Mesenchymal stem cell (in vitro differentiated cells and primary cell): ENCODE measurements at regions not wholly inside any gene's neighbourhood (a gene's known extent, or its start where the extent isn't known, plus 50 kb on each side); places are given as distances from the start of the nearest gene placed in this dataset.

Source experiments
- DNase-seq: peaks from one replicate; pipeline ENCODE4 v3.0.0-alpha.2; 2013
- H2AFZ ChIP-seq: one replicate; pipeline ENCODE4 v1.6.1; 2013; ENCODE audit warnings: low read depth, mild to moderate bottlenecking, control low read depth, inconsistent platforms, low read length, moderate library complexity
- H2AK5ac ChIP-seq: 2 replicates; pipeline ENCODE4 v1.6.1; 2013; ENCODE audit warnings: low read length, moderate library complexity, mild to moderate bottlenecking, inconsistent platforms; ENCODE audit not compliant: severe bottlenecking
- H2BK120ac ChIP-seq: one replicate; pipeline ENCODE4 v1.6.1; 2013; ENCODE audit warnings: low read depth, mild to moderate bottlenecking, inconsistent platforms, low read length, moderate library complexity
- H2BK12ac ChIP-seq, 2 experiments: one replicate each; pipeline ENCODE4 v1.6.1; 2013; ENCODE audit warnings: inconsistent platforms in 2 of 2, low read length in 2 of 2, mild to moderate bottlenecking in 2 of 2, moderate library complexity in 2 of 2, control low read depth in 1 of 2
- H2BK15ac ChIP-seq: one replicate; pipeline ENCODE4 v1.6.1; 2013; ENCODE audit warnings: mild to moderate bottlenecking, low read depth, inconsistent platforms; ENCODE audit not compliant: poor library complexity, severe bottlenecking
- H2BK5ac ChIP-seq: 2 replicates; pipeline ENCODE4 v1.6.1; 2013; ENCODE audit warnings: low read depth, mild to moderate bottlenecking, low read length, control low read depth, inconsistent platforms; ENCODE audit not compliant: poor library complexity, severe bottlenecking
- H3K14ac ChIP-seq, 2 experiments: one replicate each; pipeline ENCODE4 v1.6.1; 2013; ENCODE audit warnings: inconsistent platforms in 2 of 2, low read length in 2 of 2, control low read depth in 1 of 2, mild to moderate bottlenecking in 1 of 2, moderate library complexity in 1 of 2
- H3K18ac ChIP-seq, 2 experiments: one replicate each; pipeline ENCODE4 v1.6.1; 2013; ENCODE audit warnings: inconsistent platforms in 2 of 2, low read length in 2 of 2, control low read depth in 1 of 2, low read depth in 1 of 2, mild to moderate bottlenecking in 1 of 2
- H3K23ac ChIP-seq, 2 experiments: one replicate each; pipeline ENCODE4 v1.6.1; 2013; ENCODE audit warnings: inconsistent platforms in 2 of 2, low read length in 2 of 2, mild to moderate bottlenecking in 2 of 2, moderate library complexity in 2 of 2, control low read depth in 1 of 2
- H3K27ac ChIP-seq: 2 replicates; pipeline ENCODE4 v1.5.1; 2013; ENCODE audit warnings: mild to moderate bottlenecking, moderate library complexity, low read length, control low read depth, inconsistent platforms; ENCODE audit not compliant: poor library complexity, severe bottlenecking
- H3K27me3 ChIP-seq, 2 experiments: 2 replicates each; pipeline versions ENCODE4 v1.6.1 to v1.7.0; 2013; ENCODE audit warnings: low read length in 2 of 2, mild to moderate bottlenecking in 2 of 2, moderate library complexity in 2 of 2, control low read depth in 1 of 2, inconsistent platforms in 1 of 2; ENCODE audit not compliant: control insufficient read depth in 1 of 2, insufficient read depth in 1 of 2
- H3K36me3 ChIP-seq, 2 experiments: 2 replicates each; pipeline versions ENCODE4 v1.6.1 to v1.7.0; 2013; ENCODE audit warnings: low read length in 2 of 2, control low read depth in 1 of 2, inconsistent platforms in 1 of 2, low read depth in 1 of 2, mild to moderate bottlenecking in 1 of 2; ENCODE audit not compliant: insufficient read depth in 2 of 2, control insufficient read depth in 1 of 2
- H3K4ac ChIP-seq, 2 experiments: one replicate each; pipeline ENCODE4 v1.6.1; 2013; ENCODE audit warnings: inconsistent platforms in 2 of 2, low read length in 2 of 2, mild to moderate bottlenecking in 2 of 2, moderate library complexity in 2 of 2, control low read depth in 1 of 2, low read depth in 1 of 2
- H3K4me1 ChIP-seq: 2 replicates; pipeline ENCODE4 v1.6.1; 2013; ENCODE audit warnings: low read depth, low read length, control low read depth; ENCODE audit not compliant: control insufficient read depth, insufficient read depth
- H3K4me2 ChIP-seq: 2 replicates; pipeline ENCODE4 v1.6.1; 2013; ENCODE audit warnings: low read length, mild to moderate bottlenecking, inconsistent platforms; ENCODE audit not compliant: poor library complexity, severe bottlenecking
- H3K4me3 ChIP-seq, 2 experiments: 2 replicates each; pipeline versions ENCODE4 v1.5.1 to v1.7.0; 2013; ENCODE audit warnings: low read length in 2 of 2, mild to moderate bottlenecking in 2 of 2, control low read depth in 1 of 2, low read depth in 1 of 2; ENCODE audit not compliant: insufficient read depth in 1 of 2
- H3K79me1 ChIP-seq: replicated peaks from 2 replicates; pipeline ENCODE4 v1.6.1; 2013; ENCODE audit warnings: mild to moderate bottlenecking, control low read depth, low read length, inconsistent platforms; ENCODE audit not compliant: poor library complexity, severe bottlenecking
- H3K9ac ChIP-seq: 2 replicates; pipeline ENCODE4 v1.7.0; 2013; ENCODE audit warnings: mild to moderate bottlenecking, low read length, moderate library complexity
- H3K9me3 ChIP-seq: 2 replicates; pipeline ENCODE4 v1.7.0; 2013; ENCODE audit warnings: mild to moderate bottlenecking, low read length; ENCODE audit not compliant: control insufficient read depth
- H4K8ac ChIP-seq: one replicate; pipeline ENCODE4 v1.6.1; 2013; ENCODE audit warnings: inconsistent platforms, mild to moderate bottlenecking, low read length, moderate library complexity
- H4K91ac ChIP-seq: one replicate; pipeline ENCODE4 v1.6.1; 2013; ENCODE audit warnings: mild to moderate bottlenecking, low read length, inconsistent platforms
- WGBS: methylation state at CpG from one replicate; pipeline ENCODE4 v1.1.7; 2013; ENCODE audit warnings: mixed read lengths; 5-methylcytosine and 5-hydroxymethylcytosine counted together

DNA sequence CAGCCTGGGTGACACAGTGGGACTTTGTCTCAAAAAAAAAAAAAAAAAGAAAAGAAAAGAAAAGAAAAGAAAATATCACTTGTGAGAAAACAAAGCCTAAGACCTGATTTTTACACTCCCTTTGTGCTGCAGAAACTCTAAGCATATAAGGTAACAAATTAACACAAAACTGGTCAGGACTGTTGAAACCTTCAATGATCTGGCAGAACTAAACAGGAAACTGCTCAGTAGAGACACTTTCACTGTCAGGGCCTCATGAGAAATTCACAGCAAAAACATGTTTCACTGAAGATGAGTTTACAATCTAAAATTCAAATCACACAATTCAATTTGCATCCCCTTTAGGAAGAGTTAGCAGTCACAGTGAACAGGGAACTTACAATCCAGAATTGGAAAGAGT, 69.1 kb upstream of the HOPX start:
- no peak overlapping the region for H3K9ac ChIP-seq
- no peaks in the 10 kb centered on the region for H3K9me3 ChIP-seq
- no peak overlapping the region for H2AFZ ChIP-seq
- H3K36me3 ChIP-seq = no peaks in the 10 kb centered on the region
- no peak overlapping the region for H2BK5ac ChIP-seq
- no peak overlapping the region for H3K4me3 ChIP-seq
- DNase-seq = no peak
- H3K27me3 ChIP-seq = no peaks in the 10 kb centered on the region
- H3K4ac ChIP-seq = no peak overlapping the region
- no peak overlapping the region for H3K18ac ChIP-seq
- no peaks in the 10 kb centered on the region for H3K79me1 ChIP-seq
- H2BK15ac ChIP-seq = no peak overlapping the region
- no peak overlapping the region for H4K91ac ChIP-seq
- H3K14ac ChIP-seq = no peak overlapping the region
- no peak overlapping the region for H2BK12ac ChIP-seq
- no peak overlapping the region for H2AK5ac ChIP-seq
- H3K4me1 ChIP-seq = no peaks in the 10 kb centered on the region
- H2BK120ac ChIP-seq = no peak overlapping the region
- H3K27ac ChIP-seq = no peak overlapping the region
- no peak overlapping the region for H4K8ac ChIP-seq
- no peak overlapping the region for H3K4me2 ChIP-seq
- H3K23ac ChIP-seq = no peak overlapping the region

DNA sequence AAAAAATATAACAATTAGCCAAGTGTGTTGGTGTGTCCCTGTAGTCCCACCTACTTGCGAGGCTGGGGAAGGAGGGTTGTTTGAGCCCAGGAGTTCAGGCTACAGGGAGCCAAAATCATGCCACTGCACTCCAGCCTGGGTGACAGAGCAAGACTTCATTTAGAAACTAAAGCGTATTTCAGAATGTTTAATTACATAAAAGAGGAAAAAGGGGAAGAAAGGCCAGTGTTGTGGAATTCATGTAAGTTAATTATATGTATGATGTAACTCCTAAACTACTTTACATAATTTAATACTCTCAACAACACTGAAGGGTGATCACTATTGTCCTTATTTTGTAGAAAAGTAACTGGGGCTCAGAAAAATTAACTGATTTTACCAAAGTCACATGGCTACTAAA, 67.2 kb upstream of the HOPX start:
- Histone ChIP-seq H3K4me1 (no peaks in the 10 kb centered on the region), H3K4me3 (no peak overlapping the region), H4K8ac (no peak overlapping the region), H3K14ac (no peak overlapping the region), H3K79me1 (no peaks in the 10 kb centered on the region), H3K4ac (no peak overlapping the region), H4K91ac (no peak overlapping the region), H3K18ac (no peak overlapping the region), H2BK15ac (no peak overlapping the region), H3K4me2 (no peak overlapping the region), H3K9me3 (no peaks in the 10 kb centered on the region), H2AFZ (no peak overlapping the region), H2BK12ac (no peak overlapping the region), H2AK5ac (no peak overlapping the region), H3K9ac (no peak overlapping the region), H3K23ac (no peak overlapping the region), H2BK120ac (no peak overlapping the region), H3K27me3 (no peaks in the 10 kb centered on the region), H3K27ac (no peak overlapping the region), H2BK5ac (no peak overlapping the region), H3K36me3 (no peaks in the 10 kb centered on the region)
- WGBS = 96% methylated on average over 1 of the region's 2 CpGs
- DNase-seq = no peak

DNA sequence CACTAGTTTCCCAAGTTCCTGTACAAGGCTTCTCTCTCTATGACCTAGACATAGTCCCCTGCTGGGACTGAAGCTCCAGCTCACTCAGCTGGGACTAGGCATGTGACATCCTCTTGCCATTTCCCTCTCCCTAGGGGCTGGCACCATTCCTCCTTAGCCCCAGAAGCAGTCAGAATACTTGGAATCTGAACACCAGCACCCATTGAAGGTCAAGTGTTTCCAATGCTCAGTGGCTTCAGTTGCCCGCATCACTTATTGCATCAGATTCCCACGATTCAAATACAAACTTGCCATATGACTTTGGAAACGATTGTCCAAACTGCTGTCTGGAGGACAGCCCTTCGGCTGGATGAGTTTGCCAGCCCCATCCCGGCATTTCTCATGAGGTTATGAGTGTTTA, 65.5 kb upstream of the HOPX start:
- Histone ChIP-seq H3K4me3 (no peak overlapping the region), H3K18ac (no peak overlapping the region), H2BK15ac (no peak overlapping the region), H3K14ac (no peak overlapping the region), H4K8ac (no peak overlapping the region), H3K23ac (no peak overlapping the region), H3K27me3 (no peaks in the 10 kb centered on the region), H2BK5ac (no peak overlapping the region), H2BK120ac (no peak overlapping the region), H3K27ac (no peak overlapping the region), H2AFZ (no peak overlapping the region), H3K9ac (no peak overlapping the region), H3K36me3 (no peaks in the 10 kb centered on the region), H2AK5ac (no peak overlapping the region), H3K4me2 (no peak overlapping the region), H3K79me1 (no peaks in the 10 kb centered on the region), H3K4me1 (peaks cover 2% of the 10 kb centered on the region), H3K4ac (no peak overlapping the region), H4K91ac (no peak overlapping the region), H2BK12ac (no peak overlapping the region), H3K9me3 (no peaks in the 10 kb centered on the region)
- no peak for DNase-seq
- 98% methylated on average over 5 of the region's 5 CpGs for WGBS

DNA sequence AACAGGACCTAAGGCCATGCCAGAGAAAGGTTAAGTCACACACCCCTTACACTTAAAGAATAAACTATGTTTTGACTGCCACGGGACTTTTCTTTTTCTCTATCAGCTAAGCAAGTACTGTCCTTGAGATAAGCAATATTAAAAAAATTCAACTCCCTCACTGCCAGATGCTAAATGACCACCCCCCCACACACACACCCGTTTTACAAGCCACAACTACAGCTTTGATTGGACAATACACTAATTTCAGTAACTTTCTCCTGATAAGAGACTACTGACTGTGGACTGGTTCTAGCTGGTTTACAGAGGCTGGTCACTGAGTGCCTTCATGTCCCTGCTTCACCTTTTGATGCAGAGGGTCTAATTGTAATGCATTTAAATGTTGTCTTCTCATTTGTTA, 63.9 kb upstream of the HOPX start:
- H3K4ac ChIP-seq = no peak overlapping the region
- H3K23ac ChIP-seq = no peak overlapping the region
- H3K18ac ChIP-seq = no peak overlapping the region
- H2BK12ac ChIP-seq = no peak overlapping the region
- no peak overlapping the region for H3K4me3 ChIP-seq
- no peak overlapping the region for H2BK5ac ChIP-seq
- no peak overlapping the region for H3K4me2 ChIP-seq
- H3K27ac ChIP-seq = no peak overlapping the region
- no peak overlapping the region for H3K9ac ChIP-seq
- H2AFZ ChIP-seq = no peak overlapping the region
- peaks cover 2% of the 10 kb centered on the region for H3K4me1 ChIP-seq
- H3K9me3 ChIP-seq = no peaks in the 10 kb centered on the region
- H3K36me3 ChIP-seq = no peaks in the 10 kb centered on the region
- no peak overlapping the region for H2BK120ac ChIP-seq
- no peak overlapping the region for H4K8ac ChIP-seq
- no peak for DNase-seq
- no peak overlapping the region for H4K91ac ChIP-seq
- no peak overlapping the region for H3K14ac ChIP-seq
- 69% methylated on average over 2 of the region's 2 CpGs for WGBS
- H2BK15ac ChIP-seq = no peak overlapping the region
- no peak overlapping the region for H2AK5ac ChIP-seq
- no peaks in the 10 kb centered on the region for H3K79me1 ChIP-seq
- no peaks in the 10 kb centered on the region for H3K27me3 ChIP-seq
